ENCODE measurements at regions not wholly inside any gene's neighbourhood (a gene's known extent, or its start where the extent isn't known, plus 50 kb on each side); places are given as distances from the start of the nearest gene placed in this dataset.

- Histone ChIP-seq H3K27ac (no peak overlapping the region), H3K4me1 (replicated peaks) (no peaks in the 10 kb centered on the region), H3K4me3 (no peak overlapping the region), H3K36me3 (no peaks in the 10 kb centered on the region), H3K27me3 (replicated peaks; ENCODE audit: insufficient read depth) (no peaks in the 10 kb centered on the region), H3K9me3 (no peaks in the 10 kb centered on the region)
- intact Hi-C loops (cut with DNase I): no loop called here
- WGBS: 97% methylated on average over 2 of the region's 2 CpGs
- no peak for TF ChIP-seq POLR2A (IDR thresholded peaks at IDR 0.05)
- TF ChIP-seq CTCF (IDR thresholded peaks at IDR 0.05): no peak
- TF ChIP-seq POLR2AphosphoS5 (IDR thresholded peaks at IDR 0.05): no peak
- no peak for DNase-seq (ENCODE audit: low spot score)
Observed at GRCh38 chr2:228648541-228648940, 467.1 kb upstream of the SPHKAP start.

GRCh38 chr2:228646061-228646460 is 464.6 kb upstream of the SPHKAP start:
- TF ChIP-seq POLR2A (IDR thresholded peaks at IDR 0.05) (no peak), POLR2AphosphoS5 (IDR thresholded peaks at IDR 0.05) (no peak), CTCF (IDR thresholded peaks at IDR 0.05) (no peak)
- WGBS: 83% methylated on average over 1 of the region's 1 CpG
- H3K27me3 ChIP-seq (replicated peaks; ENCODE audit: insufficient read depth): no peaks in the 10 kb centered on the region
- no peak overlapping the region for H3K4me3 ChIP-seq
- DNase-seq (ENCODE audit: low spot score): no peak
- H3K9me3 ChIP-seq: no peaks in the 10 kb centered on the region
- H3K36me3 ChIP-seq: no peaks in the 10 kb centered on the region
- intact Hi-C loops (cut with DNase I): no loop called here
- no peaks in the 10 kb centered on the region for H3K4me1 ChIP-seq (replicated peaks)
- no peak overlapping the region for H3K27ac ChIP-seq

- 66% methylated on average over 2 of the region's 2 CpGs for WGBS
- no peak for TF ChIP-seq POLR2A (IDR thresholded peaks at IDR 0.05)
- no peak for TF ChIP-seq CTCF (IDR thresholded peaks at IDR 0.05)
- TF ChIP-seq POLR2AphosphoS5 (IDR thresholded peaks at IDR 0.05): no peak
- intact Hi-C loops (cut with DNase I): no loop called here
Observed at GRCh38 chr2:228644199-228644598, 462.7 kb upstream of the SPHKAP start.

GRCh38 chr2:228642861-228643260 is 461.4 kb upstream of the SPHKAP start:
- no peak for DNase-seq (ENCODE audit: low spot score)

More at GRCh38 chr2:228644199-228644598, 462.7 kb upstream of the SPHKAP start:
- Histone ChIP-seq H3K4me3 (no peak overlapping the region), H3K36me3 (no peaks in the 10 kb centered on the region), H3K9me3 (no peaks in the 10 kb centered on the region), H3K4me1 (replicated peaks) (no peaks in the 10 kb centered on the region), H3K27ac (no peak overlapping the region), H3K27me3 (replicated peaks; ENCODE audit: insufficient read depth) (no peaks in the 10 kb centered on the region)
- no peak for DNase-seq (ENCODE audit: low spot score)

More at GRCh38 chr2:228642861-228643260, 461.4 kb upstream of the SPHKAP start:
- Histone ChIP-seq H3K27ac (no peak overlapping the region), H3K4me1 (replicated peaks) (no peaks in the 10 kb centered on the region), H3K27me3 (replicated peaks; ENCODE audit: insufficient read depth) (no peaks in the 10 kb centered on the region), H3K9me3 (no peaks in the 10 kb centered on the region), H3K4me3 (no peak overlapping the region), H3K36me3 (no peaks in the 10 kb centered on the region)
- 85% methylated on average over 2 of the region's 2 CpGs for WGBS
- TF ChIP-seq POLR2A (IDR thresholded peaks at IDR 0.05): no peak
- no peak for TF ChIP-seq POLR2AphosphoS5 (IDR thresholded peaks at IDR 0.05)
- no peak for TF ChIP-seq CTCF (IDR thresholded peaks at IDR 0.05)
- intact Hi-C loops (cut with DNase I): no loop called here
